Urothelium cell line (cell line): ENCODE measurements at regions not wholly inside any gene's neighbourhood (a gene's known extent, or its start where the extent isn't known, plus 50 kb on each side); places are given as distances from the start of the nearest gene placed in this dataset.

Source experiments
- DNase-seq: peaks from one replicate; pipeline ENCODE4 v3.0.0; 2011; ENCODE audit warnings: low spot score, mixed read lengths
- FAIRE-seq: peaks from 2 replicates; lab custom pipeline; 2011; peaks lifted over from hg19 to GRCh38; lab: Jason Lieb, UNC

DNA sequence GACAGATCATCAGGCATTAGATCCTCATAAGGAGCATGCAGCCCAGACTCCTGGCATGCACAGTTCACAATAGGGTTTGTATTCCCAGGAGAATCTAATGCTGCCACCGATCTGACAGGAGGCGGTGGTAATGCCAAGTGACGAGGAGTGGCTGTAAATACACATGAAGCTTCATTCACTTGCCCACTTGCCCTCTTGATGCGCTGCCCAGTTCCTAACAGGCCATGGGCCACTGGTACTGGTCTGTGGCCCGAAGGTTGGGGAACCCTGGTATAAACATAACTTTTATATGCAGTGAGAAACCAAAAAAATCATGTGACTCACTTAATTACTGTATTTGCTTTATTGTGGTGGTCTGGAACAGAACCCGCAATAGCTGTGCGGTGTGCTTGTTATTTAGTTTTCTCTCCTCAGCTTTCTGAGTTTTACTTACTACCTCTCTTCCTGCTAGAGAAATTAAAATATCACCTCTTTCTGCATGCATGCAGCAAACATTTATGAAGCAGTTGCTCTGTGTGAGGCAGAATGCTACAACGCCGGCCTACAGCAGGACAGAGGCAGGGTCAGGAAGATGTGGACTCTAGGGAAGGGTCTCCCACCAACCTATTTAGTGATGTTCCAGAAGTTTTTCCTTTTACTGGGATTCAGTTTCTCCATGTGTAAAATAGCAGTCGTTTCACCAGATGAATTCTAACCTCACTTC is 151.3 kb downstream of the MAF start:
- FAIRE-seq (no peak), DNase-seq (no peak)

DNA sequence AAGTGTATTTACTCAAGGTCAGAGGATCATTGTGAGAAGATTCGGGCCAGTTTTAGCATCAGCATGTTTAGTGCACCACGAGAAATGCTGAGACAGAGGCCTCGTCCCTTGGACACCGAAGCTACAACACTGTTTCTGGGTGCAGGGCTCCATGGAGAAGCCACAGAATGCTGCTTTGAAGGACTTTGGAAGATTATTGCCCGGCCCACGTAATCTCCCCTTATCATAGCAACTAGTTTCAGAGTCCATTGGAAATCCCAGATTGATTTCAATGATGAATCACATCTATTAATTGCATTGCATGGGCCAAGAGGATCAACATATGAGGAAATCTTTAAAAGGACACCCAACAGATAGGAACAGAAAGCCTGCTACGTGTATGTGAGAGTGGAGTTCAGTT is 156.0 kb downstream of the MAF start:
- DNase-seq (no peak), FAIRE-seq (no peak)

DNA sequence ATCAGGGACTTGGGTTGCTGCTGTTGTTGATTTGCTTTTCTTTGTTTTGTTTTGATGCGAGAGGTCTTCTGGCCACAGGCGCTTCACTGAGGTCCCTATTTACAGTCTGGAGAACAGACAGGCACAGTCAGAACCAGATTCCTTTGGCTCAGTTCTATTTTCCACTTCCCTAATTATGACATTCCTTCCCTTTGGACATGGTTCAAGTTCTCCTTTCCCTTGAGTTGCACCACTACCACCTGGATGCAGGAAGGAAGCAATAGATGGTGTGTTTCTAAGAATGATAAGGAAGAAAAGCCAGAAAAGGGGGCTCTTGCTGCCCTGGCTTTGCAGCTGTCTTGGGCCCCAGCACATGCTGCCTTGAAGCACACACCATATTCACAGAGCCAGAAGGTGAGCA is 160.6 kb downstream of the MAF start:
- no peak for FAIRE-seq
- DNase-seq = no peak

DNA sequence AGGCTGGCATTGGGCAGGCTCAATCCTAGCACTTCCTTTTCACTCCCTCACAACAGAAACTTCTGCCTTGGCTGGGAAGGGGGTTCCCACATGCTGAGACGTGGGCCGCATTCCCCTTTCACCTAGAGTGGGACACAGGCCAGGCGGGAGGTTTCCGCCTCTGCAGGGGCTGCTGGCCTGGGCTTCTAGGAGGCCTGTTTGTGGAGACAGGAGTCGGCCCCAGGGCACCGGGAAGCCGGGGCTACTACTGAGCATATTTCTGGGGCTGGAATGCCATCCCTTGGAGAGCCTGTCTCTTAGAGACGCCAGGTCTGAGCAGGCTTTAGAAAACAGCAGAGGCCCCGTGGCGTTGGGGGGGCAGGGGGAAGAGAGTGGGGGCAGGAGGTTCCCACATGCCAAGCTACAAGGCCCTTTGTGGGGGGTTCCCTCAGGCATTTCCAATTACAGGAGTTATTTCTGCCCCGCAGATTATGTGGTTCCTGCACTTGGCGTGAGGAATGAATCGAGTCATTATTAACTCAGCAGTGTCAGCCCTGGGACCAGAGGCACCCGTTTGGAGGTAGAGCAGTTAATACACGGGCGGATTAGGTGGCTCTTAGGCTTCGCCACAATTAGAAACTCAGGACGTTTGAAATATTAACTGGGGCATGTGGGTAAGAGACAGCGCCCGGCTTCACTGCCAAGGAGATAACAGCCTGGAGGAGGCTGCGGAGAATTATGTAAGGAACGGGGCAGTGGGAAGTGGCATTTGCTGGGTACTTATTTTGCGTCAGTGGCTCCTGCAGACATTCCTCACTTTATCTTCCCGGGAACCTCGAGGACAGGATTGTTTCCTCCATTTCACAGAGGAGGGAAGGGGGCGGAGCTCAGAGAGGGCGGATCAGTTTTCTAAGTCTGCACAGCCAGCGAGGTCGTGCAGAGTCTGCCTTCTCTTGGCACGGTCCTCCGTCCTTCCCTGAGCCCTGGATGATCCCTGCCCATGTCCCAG is 162.5 kb downstream of the MAF start:
- no peak for DNase-seq
- FAIRE-seq = no peak

DNA sequence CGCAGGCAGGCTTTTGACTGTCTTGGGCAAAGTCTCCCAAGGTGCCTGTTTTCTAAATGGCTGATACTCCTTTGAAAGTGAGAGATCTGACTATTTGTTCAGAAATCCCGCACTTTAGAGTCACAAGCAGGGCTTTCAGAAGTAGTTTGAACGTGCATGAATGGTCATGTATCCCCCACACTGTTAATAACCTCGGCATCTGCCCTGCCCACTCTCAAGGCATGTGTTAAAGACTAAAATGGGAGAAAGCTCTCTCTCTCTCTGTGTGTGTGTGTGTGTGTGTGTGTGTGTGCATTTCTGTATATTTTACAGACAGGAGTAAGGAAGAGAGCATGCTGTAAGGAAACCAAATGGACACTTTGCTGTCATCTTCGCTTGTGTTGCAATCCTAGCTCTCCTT is 163.7 kb downstream of the MAF start:
- no peak for DNase-seq
- FAIRE-seq = no peak

DNA sequence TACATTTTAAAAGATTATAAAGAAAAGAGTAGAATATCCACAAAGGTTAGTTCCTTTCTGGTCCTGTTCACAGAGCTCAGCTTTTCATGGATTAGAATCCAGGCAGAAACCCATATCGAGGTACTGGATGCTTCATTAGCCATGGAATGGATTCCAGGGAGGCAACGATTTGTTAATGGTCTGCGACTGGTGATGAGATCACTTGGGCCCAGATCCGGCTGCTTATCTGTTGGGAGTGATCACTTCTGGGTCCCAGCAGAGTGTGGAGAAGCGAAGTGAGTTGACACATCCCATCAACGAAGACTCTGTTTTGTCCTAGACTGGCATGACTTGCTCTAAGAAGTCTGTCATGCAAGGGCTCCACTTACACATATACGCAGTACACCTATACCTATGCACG is 165.8 kb downstream of the MAF start:
- FAIRE-seq (no peak), DNase-seq (no peak)

DNA sequence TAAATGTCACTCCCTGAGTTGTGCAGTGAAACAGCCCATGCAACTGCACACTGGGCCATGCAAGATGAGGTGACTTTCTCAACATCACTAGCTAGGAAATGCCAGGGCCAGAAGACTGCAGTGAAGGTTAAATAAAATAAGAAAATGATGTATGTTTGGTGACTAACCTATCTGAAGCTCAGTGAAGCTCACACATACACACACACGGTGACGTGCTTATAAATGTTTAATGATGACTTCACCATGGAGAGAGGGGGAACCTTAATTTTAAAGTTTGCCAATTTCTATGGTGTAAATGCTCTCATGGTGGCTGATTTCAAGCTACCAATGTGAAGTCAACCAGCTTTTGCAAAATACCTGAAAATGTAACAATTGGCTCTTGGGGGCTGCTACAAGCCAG is 166.4 kb downstream of the MAF start:
- FAIRE-seq = no peak
- DNase-seq = no peak

DNA sequence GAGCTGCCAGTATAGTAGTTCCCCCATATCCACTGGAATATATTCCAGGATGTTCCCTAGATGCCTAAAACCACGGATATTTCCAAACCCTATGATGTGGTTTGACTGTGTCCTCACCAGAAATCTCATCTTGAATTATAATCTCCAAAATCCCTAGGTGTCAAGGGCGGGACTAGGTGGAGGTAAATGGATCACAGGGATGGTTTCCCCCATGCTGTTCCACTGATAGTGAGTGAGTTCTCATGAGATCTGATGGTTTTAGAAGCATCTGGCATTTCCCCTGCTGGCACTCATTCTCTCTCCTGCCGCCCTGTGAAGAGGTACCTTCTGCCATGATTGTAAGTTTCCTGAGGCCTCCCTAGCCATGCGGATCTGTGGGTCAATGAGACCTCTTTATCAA is 168.6 kb downstream of the MAF start:
- DNase-seq (no peak), FAIRE-seq (no peak)

DNA sequence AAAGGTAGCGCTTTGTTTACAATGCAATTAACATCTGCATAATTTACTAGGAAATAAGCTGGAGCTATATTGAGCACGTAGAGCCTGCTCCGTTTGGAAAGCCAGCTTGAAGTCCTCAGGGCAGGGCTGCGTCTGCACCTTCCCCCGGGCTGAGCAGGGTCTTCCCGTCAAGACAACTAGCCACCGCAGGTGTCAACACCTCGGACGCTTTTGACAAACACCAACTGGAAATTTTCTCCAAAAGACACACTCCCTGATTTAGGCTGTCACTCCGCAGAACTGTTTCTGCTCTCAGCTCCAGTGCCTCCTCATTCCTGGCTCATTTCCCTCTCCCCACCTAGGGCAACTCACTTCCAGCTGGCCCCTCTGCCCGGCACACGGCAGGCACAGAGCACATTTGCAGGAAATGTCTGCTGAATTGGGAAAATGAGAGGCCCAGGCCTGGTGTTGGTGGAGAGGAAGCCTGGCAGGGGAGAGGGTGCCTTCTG is 170.3 kb downstream of the MAF start:
- DNase-seq (no peak), FAIRE-seq (no peak)

DNA sequence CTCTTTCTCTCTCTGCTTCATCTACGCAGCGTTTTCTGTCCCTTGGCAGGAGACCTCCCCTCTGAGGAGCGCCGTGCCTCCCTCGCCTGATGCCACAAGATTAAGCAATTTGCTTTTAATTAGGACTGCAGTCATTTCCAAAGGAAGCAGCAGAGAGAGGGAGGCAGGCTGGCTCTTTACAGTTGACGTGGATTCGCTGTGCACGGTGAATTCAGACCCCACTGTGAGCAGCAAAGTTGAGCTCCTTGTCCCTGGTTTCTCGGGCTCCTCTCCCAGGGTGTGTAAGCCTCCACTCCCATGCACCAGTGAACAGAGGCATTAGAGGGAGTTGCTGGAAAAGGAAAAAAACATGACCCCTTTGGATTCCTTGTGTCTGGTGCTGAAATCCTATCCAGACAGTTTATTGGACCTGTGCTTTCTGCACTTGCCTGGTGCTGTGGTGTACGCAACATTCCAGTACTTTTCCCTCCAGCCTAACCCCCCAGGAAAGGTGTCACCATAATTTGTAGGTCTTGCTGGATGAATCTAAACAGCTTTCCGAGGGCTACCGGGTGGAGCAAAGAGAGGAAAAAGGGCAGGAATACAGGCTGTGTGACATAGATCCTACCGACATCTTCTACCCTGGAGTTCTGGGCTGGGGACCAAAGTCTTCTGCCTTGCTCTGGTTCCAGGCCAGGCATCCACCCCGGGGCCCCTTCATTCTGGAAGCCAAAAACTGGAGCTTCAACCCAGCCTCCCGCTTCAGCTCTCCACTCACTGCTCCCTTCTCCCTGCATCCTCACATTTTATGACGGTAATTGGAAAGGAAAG is 171.0 kb downstream of the MAF start:
- FAIRE-seq (no peak), DNase-seq (no peak)

DNA sequence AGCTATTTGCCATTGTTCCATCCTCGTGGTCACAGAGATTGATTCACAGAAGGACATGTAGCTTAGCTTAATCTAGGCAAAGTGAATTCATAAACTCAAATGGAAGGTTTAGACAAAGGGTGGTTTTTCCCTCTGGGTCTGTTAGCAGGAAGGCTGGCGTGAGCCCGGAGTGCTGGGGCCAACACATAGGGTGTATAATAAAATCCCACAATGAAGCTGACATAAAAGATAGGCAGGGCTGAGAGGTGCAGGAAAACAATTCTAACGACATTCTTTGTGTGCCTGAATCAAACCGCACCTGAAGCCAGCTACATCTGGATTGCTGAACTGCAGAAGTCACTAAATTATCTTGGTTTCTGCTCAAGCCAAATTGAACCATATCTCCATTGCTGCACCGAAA is 173.9 kb downstream of the MAF start:
- no peak for FAIRE-seq
- no peak for DNase-seq

DNA sequence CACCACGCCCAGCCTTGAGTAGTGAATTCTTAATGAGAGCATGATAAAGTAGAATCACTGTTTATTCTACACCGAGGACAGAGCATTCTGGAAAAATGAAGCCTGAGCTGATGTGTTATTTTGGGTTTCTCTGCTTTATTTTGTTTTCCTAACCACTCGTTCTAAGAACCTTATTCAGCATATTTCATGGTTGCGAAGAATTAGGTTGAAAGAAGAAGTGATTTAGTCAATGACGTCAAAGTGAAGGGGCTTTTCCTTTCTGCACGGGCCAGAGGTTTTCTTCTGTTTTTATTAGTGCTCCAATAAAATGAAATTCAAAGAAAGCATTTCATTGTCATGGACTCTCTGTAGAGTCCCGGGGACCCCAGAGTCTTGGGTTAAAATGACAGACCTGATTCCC is 178.5 kb downstream of the MAF start:
- no peak for FAIRE-seq
- DNase-seq = no peak

DNA sequence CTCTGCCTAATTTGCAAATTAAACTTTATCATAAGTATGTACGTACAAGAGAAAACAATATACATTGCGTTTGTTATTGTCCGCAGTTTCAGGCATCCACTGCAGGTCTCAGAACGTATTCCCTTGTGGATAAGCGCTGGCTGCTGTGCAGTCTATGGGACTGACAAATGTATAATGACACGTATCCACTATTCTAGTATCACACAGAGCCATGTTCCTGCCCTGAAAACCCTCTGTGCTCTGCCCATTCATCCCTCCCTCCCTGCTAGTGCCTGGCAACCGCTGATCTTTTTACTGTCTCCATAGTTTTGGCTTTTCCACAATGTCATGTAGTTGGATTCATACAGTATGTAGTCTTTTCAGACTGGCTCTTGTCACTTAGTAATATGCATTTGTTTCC is 179.4 kb downstream of the MAF start:
- no peak for DNase-seq
- no peak for FAIRE-seq

DNA sequence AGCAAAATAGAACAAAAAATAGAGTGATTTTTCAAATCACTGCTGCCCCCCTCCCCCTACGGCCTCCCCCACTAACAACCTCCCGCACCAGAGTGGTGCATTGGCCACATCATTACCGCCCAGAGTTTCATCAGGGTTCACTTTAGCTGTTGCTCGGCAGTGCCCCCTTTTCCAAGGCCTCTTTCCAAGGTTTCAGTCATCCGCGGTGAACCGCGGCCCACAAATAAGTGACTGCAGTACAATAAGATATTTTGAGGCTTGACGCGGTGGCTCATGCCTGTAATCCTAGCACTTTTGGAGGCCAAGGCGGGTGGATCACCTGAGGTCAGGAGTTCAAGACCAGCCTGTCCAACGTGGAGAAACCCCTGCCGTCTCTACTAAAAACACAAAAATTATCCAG is 180.0 kb downstream of the MAF start:
- FAIRE-seq (no peak), DNase-seq (no peak)

DNA sequence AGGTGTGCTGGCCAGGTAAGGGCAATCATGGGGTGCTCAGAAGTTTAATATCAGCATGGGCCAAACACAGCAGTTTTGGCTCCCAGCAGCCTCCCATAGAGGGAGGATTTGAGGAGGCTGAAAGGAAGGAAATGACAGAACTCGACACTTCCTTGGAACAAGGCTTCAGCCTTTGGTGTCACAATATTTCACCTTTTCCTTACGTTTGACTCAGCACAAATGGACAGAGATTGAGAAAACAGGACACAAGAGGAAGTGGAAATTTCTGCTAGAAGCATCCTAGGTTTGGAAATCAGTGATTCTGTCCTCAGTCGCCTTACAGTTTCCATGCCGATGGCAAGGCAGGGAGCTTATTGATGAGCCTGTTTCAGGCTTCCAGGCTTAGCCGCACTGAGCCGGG is 181.4 kb downstream of the MAF start:
- FAIRE-seq (no peak), DNase-seq (no peak)

DNA sequence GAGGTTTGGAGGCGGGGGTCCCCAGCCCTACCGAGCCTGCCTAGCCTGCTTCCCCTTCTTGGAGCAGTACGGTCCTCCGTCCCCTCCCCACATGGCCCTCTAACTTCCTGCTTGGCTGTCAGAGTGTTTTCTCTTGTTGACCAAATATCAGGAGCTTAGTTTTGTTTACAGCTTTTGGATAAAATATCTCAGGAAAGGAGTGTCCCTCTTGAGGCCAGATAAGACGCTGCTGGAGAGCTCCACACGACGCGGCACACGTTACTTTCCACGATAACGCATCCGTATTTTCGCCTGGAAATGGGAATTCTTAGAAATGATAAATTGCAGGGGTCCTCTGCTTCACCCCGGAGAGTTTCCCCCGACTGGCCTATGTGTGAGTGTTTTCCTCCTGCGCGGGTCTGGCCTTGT is 182.9 kb downstream of the MAF start:
- no peak for FAIRE-seq
- DNase-seq = no peak

DNA sequence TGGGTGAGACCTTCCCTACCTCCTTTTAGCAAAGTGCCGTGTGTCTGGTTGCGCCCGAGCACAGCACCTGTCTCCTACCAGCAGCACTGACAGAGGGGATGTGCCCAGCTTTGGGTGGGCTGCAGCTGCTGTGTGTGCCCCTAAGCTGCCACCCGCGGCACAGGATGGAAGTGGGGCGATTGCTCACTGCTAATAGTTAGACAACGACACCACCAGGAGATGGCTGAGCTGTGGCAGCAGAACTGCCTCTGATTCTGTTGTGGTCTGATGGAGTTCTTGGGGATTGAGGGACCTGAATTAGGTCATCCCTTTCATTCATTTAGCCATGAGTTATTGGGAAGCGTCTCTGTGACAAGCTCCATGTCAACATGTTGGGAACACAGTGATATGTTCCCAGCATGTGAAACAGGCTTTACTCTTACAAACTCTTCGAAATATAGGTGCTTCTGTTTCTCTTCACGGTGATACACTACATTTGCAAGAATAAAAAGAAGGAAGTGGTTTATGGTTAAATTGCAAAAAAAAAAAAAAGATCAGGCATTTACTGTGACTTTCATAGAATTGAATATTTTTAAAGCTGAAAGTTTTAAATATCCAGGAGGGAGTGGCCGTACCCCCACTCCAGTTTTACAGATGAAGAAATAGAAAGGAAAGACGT is 184.4 kb downstream of the MAF start:
- DNase-seq = no peak
- FAIRE-seq = no peak

DNA sequence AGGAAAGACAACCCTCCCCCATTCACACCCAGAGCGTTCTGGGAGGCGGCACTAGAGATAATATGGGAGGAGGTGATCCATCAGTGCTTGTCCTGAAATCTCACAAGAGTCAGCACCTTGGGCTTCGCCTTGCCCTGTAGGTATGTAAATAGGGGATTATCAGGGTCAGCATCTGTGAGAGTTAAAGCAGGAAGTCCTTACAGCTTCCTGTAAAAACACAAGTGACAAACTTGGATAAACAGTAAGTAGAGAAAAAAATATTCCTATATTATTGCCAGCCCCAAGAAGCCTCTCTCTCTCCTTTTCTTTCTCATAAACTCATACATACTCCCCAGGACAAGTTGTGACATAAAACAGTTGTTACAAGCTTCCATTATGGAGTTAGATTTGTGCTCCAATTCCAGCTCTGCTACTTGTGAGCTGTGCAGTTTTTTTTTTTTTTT is 187.7 kb downstream of the MAF start:
- DNase-seq (no peak), FAIRE-seq (no peak)

DNA sequence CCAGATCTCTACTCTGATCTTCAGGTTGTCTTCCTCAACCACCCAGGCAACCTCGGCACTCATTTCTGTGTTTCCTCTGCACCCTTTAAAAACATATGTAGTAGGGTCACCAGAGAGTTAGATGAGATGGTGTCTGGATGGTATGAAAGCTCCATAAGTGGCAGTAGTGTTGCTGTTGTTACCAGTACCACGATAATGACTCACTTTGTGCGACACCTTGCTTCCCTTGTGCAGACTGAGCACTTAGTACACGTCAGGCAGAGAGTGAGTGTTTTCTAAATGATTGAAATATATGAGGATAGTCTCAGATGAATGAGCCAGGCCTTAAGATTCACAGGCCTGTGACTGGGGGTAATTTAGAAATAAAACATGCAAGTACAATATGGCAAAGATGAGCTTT is 188.7 kb downstream of the MAF start:
- no peak for DNase-seq
- FAIRE-seq = no peak

DNA sequence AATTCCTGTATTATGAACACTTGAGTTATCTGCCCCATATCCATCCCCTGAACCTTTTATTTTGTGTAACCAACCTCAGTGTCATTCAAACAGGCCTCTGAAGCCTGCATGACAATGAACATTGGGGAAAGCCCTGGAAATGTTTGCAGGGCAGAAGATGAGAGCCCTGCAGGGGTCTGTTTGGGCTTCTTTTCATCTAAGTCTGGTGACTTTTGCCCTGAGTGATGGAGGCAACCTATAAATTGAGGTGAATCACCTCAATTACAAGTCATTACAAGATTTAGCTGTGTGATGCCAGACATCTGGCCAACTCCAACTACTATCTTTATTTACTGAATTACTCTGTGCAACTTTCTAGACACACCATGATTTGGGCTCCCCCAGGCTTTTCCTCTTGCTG is 189.2 kb downstream of the MAF start:
- FAIRE-seq (no peak), DNase-seq (no peak)

DNA sequence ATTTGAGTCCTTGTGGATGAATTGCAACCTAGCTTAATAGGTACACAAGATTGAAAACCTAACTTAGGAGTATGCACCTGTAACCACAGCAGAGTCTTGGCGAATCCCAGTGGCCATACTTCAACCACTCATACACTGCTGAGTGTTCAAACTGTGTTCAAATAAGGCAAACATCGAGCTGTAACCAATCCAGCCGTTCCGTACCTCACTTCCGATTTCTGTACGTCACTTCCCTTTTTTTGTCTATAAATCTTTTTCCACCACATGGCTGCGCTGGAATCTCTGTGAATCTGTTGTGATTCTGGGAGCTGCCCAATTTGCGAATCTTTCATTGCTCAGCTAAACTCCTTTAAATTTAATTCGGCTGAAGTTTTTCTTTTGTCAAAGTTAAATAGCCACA is 190.6 kb downstream of the MAF start:
- DNase-seq (no peak), FAIRE-seq (no peak)
